ENCODE measurements at regions not wholly inside any gene's neighbourhood (a gene's known extent, or its start where the extent isn't known, plus 50 kb on each side); places are given as distances from the start of the nearest gene placed in this dataset.

DNA sequence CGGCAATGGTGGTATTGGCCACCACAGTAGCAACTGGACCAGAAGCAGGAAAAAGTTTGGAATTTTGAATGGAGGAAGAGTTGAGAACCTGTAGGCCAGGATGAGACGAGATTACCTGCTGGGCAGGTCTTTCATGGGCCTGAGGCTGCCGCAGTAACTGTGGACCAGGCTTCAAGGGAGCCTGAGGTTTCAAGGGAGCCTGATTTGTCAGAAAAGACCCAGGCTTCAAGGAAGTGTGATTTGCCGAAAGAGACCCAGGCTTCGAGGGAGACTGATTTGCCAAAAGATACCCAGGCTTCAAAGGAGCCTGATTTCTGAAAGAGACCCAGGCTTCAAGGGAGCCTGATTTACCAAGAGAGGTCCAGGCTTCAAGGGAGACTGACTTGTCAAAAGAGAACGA lies 66.6 kb upstream of the ARL4D start:
- TF ChIP-seq, protein P1, sequence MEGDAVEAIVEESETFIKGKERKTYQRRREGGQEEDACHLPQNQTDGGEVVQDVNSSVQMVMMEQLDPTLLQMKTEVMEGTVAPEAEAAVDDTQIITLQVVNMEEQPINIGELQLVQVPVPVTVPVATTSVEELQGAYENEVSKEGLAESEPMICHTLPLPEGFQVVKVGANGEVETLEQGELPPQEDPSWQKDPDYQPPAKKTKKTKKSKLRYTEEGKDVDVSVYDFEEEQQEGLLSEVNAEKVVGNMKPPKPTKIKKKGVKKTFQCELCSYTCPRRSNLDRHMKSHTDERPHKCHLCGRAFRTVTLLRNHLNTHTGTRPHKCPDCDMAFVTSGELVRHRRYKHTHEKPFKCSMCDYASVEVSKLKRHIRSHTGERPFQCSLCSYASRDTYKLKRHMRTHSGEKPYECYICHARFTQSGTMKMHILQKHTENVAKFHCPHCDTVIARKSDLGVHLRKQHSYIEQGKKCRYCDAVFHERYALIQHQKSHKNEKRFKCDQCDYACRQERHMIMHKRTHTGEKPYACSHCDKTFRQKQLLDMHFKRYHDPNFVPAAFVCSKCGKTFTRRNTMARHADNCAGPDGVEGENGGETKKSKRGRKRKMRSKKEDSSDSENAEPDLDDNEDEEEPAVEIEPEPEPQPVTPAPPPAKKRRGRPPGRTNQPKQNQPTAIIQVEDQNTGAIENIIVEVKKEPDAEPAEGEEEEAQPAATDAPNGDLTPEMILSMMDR (IDR thresholded peaks at IDR 0.05): no peak
- no peak for TF ChIP-seq POLR2A (IDR thresholded peaks at IDR 0.05)
